ENCODE measurements at regions not wholly inside any gene's neighbourhood (a gene's known extent, or its start where the extent isn't known, plus 50 kb on each side); places are given as distances from the start of the nearest gene placed in this dataset.
"Not testable (repeated sequence)": the region's sequence is repeated elsewhere in the genome, so short reads cannot be mapped to it uniquely, and the experiment has no call there.

DNA sequence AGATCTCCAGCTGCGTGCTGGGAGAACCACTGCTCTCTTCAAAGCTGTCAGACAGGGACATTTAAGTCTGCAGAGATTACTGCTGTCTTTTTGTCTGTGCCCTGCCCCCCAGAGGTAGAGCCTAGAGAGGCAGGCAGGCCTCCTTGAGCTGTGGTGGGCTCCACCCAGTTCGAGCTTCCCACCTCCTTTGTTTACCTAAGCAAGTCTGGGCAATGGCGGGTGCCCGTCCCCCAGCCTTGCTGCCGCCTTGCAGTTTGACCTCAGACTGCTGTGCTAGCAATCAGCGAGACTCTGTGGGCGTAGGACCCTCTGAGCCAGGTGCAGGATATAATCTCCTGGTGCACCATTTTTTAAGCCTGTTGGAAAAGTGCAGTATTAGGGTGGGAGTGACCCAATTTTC lies 128.6 kb downstream of the ACTR3 start:
- H3K27ac ChIP-seq; intact Hi-C loops (cut with DNase I); ATAC-seq; H3K27me3 ChIP-seq; H3K4me3 ChIP-seq; H3K9me3 ChIP-seq; H3K4me1 ChIP-seq; DNase-seq; H3K36me3 ChIP-seq: not testable (repeated sequence)

DNA sequence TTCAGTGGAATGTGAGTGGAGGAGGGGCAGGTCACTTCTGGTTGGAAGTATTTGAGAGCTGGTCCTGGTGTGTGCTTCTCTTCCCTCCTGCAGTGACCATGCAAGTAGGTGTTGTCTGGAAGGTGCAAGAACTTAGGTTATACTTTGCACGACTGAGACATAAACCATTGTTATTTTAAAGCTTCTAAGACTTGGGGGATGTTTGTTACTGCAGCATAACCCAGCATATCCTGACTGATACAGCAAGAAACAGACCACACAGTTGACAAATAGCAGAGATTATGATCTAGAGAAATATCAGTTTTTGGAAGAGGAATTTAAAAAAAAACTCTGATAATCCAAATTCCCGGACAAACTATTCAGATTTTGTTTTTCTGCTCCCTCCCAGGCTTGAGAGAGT lies 130.8 kb downstream of the ACTR3 start:
- intact Hi-C loops (cut with DNase I) = no loop called here
- Histone ChIP-seq H3K27ac (no peak overlapping the region), H3K36me3 (no peaks in the 10 kb centered on the region), H3K4me1 (no peaks in the 10 kb centered on the region), H3K9me3 (no peaks in the 10 kb centered on the region), H3K4me3 (no peak overlapping the region), H3K27me3 (no peaks in the 10 kb centered on the region)
- DNase-seq (no peak), ATAC-seq (no peak)
- TF ChIP-seq, protein P1, sequence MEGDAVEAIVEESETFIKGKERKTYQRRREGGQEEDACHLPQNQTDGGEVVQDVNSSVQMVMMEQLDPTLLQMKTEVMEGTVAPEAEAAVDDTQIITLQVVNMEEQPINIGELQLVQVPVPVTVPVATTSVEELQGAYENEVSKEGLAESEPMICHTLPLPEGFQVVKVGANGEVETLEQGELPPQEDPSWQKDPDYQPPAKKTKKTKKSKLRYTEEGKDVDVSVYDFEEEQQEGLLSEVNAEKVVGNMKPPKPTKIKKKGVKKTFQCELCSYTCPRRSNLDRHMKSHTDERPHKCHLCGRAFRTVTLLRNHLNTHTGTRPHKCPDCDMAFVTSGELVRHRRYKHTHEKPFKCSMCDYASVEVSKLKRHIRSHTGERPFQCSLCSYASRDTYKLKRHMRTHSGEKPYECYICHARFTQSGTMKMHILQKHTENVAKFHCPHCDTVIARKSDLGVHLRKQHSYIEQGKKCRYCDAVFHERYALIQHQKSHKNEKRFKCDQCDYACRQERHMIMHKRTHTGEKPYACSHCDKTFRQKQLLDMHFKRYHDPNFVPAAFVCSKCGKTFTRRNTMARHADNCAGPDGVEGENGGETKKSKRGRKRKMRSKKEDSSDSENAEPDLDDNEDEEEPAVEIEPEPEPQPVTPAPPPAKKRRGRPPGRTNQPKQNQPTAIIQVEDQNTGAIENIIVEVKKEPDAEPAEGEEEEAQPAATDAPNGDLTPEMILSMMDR (IDR thresholded peaks at IDR 0.05) = no peak

DNA sequence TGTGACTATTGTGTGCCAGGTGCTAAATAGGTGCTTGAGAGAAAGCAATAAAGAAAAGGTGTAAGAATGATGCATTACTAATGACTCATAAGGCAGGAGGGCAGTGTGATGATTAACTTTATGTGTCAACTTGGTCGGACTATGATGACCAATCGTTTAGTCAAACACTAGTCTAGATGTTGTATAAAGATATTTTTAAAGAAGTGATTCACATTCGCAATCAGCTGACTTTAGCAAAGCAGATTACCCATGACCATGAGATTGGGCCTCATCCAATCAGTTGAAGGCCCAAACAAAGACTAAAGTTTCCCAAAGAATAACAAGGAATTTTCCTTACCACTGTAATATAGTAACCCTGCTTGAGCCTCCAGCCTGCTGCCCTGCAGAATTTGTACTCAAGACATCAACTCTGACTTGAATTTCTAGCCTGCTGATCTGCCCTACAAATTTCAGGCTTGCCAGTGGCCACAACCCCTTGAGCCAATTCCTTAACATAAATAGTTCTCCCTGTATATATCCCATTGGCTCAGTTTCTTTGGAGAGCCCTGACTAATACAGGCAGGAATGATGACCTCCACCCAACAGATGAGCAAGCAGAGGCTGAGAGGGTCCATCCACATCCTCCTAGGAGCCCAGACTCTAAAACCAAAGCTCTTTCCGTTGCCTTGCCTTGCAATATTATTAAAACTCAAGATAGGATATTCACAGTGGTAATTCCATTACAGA lies 132.6 kb downstream of the ACTR3 start:
- H3K36me3 ChIP-seq = no peaks in the 10 kb centered on the region
- ATAC-seq (no peak), DNase-seq (no peak)
- no peaks in the 10 kb centered on the region for H3K9me3 ChIP-seq
- intact Hi-C loops (cut with DNase I) = no loop called here
- no peaks in the 10 kb centered on the region for H3K4me1 ChIP-seq
- no peaks in the 10 kb centered on the region for H3K27me3 ChIP-seq
- no peak overlapping the region for H3K27ac ChIP-seq
- no peak overlapping the region for H3K4me3 ChIP-seq
- TF ChIP-seq, protein P1 (IDR thresholded peaks at IDR 0.05) = no peak

DNA sequence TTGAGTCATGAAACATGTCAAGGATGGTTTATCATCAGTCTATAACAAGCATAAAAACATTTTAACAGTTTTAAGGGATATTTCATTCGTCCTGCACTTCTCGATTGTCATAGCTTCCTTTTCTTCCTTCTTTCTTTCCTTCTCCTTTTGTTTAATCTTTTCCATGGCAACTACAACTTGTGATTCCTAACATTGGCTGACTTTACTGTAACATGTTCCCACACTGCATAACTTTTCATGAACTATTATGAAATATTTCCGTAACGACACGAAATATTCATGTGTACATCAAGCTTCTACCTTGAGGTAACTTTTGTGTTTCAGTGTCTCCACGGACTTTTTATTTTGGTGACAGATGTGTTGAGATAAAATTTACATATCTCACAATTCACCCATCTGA lies 134.4 kb downstream of the ACTR3 start:
- Histone ChIP-seq H3K27me3 (no peaks in the 10 kb centered on the region), H3K36me3 (no peaks in the 10 kb centered on the region), H3K4me3 (no peak overlapping the region), H3K27ac (no peak overlapping the region), H3K9me3 (no peaks in the 10 kb centered on the region), H3K4me1 (no peaks in the 10 kb centered on the region)
- intact Hi-C loops (cut with DNase I) = no loop called here
- DNase-seq (no peak), ATAC-seq (no peak)
- TF ChIP-seq, protein P1 (IDR thresholded peaks at IDR 0.05) = no peak

DNA sequence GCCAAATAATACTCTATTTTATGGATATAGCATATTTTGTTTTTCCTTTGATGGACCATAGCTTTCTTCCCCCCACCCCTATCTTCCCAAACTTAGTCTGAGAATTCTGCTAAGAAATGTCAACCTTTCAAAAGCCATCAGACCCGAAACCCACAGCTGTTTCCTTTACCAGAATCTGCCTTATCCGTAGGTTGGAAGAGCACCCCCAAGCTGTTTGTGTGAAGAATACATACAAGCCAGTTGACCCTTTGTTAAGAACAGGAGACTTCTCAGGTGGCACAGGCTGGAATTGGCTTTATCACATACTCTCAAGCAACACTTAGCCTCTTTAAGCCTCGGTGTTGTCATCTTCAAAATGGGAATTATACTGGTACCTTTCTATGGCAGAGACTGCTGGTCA lies 135.1 kb downstream of the ACTR3 start:
- H3K27ac ChIP-seq = no peak overlapping the region
- no peak overlapping the region for H3K4me3 ChIP-seq
- intact Hi-C loops (cut with DNase I) = no loop called here
- H3K4me1 ChIP-seq = no peaks in the 10 kb centered on the region
- H3K9me3 ChIP-seq = no peaks in the 10 kb centered on the region
- DNase-seq (no peak), ATAC-seq (no peak)
- TF ChIP-seq, protein P1 (IDR thresholded peaks at IDR 0.05) = no peak
- H3K36me3 ChIP-seq = no peaks in the 10 kb centered on the region
- no peaks in the 10 kb centered on the region for H3K27me3 ChIP-seq

DNA sequence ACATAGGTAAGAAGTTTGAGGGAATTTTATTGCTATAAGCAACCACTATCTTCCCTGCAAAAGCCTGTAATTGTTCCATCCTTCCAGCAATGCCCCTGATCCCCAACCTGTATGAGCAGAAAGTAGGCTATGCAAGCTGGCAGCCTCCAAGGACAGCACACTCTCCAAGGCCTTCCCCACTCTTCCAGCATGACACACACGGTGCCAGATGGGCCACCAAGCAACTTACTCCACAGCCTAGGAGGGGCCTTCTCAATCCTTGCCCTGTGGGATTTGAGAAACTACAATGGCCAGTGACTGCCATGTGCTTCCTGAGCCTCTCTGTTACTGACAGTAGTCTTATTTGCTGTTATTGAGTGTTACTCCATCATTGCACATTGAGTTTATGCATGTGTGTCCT lies 137.5 kb downstream of the ACTR3 start:
- H3K36me3 ChIP-seq = no peaks in the 10 kb centered on the region
- H3K27ac ChIP-seq = no peak overlapping the region
- intact Hi-C loops (cut with DNase I) = no loop called here
- DNase-seq (no peak), ATAC-seq (no peak)
- TF ChIP-seq, protein P1 (IDR thresholded peaks at IDR 0.05) = no peak
- no peaks in the 10 kb centered on the region for H3K9me3 ChIP-seq
- no peaks in the 10 kb centered on the region for H3K27me3 ChIP-seq
- H3K4me3 ChIP-seq = no peak overlapping the region
- H3K4me1 ChIP-seq = no peaks in the 10 kb centered on the region
